GM12875 (cell line): ENCODE measurements at regions not wholly inside any gene's neighbourhood (a gene's known extent, or its start where the extent isn't known, plus 50 kb on each side); places are given as distances from the start of the nearest gene placed in this dataset.
"Not testable (repeated sequence)": the region's sequence is repeated elsewhere in the genome, so short reads cannot be mapped to it uniquely, and the experiment has no call there.

ENCODE experiments used
- H3K4me3 ChIP-seq: one replicate; pipeline ENCODE4 v1.5.1; 2011; ENCODE audit warnings: low read depth, low read length, control low read depth
- TF ChIP-seq, protein P1 (sequence below): IDR thresholded peaks from 2 replicates; pipeline ENCODE4 v1.5.1; 2011; ENCODE audit warnings: low read depth, mild to moderate bottlenecking, control low read depth, inconsistent platforms, low read length, moderate library complexity, borderline replicate concordance; ENCODE audit not compliant: insufficient read depth

DNA sequence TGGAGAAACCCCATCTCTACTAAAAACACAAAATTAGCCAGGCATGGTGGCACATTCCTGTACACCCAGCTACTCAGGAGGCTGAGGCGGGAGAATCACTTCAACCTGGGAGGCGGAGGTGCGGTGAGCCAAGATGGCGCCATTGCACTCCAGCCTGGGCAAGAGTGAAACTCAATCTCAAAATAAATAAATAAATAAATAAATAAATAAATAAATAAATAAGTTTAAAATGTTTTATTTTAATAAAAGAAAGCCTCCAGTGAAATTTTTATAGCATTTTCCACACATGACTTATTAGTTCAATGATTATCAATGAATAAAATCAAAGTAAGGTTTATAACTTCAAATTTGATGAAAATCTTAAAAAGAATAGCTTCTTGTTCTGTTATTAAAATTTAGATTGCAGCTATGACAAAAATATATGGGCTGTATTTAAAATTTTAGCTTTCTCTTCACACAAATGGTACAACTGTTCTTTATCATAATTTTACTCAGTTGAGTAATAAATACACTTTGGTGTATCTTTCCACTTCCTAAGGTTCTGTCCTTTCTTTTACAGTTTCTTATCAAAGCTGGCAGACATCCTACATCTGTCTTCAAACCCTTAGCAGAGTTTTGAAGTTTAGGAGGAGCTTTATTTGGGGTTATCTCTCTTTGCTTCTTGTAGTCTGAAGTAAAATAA lies 78.4 kb upstream of the ZSWIM2 start:
- TF ChIP-seq, protein P1, sequence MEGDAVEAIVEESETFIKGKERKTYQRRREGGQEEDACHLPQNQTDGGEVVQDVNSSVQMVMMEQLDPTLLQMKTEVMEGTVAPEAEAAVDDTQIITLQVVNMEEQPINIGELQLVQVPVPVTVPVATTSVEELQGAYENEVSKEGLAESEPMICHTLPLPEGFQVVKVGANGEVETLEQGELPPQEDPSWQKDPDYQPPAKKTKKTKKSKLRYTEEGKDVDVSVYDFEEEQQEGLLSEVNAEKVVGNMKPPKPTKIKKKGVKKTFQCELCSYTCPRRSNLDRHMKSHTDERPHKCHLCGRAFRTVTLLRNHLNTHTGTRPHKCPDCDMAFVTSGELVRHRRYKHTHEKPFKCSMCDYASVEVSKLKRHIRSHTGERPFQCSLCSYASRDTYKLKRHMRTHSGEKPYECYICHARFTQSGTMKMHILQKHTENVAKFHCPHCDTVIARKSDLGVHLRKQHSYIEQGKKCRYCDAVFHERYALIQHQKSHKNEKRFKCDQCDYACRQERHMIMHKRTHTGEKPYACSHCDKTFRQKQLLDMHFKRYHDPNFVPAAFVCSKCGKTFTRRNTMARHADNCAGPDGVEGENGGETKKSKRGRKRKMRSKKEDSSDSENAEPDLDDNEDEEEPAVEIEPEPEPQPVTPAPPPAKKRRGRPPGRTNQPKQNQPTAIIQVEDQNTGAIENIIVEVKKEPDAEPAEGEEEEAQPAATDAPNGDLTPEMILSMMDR, result no peak
- H3K4me3 ChIP-seq, result no peak overlapping the region

DNA sequence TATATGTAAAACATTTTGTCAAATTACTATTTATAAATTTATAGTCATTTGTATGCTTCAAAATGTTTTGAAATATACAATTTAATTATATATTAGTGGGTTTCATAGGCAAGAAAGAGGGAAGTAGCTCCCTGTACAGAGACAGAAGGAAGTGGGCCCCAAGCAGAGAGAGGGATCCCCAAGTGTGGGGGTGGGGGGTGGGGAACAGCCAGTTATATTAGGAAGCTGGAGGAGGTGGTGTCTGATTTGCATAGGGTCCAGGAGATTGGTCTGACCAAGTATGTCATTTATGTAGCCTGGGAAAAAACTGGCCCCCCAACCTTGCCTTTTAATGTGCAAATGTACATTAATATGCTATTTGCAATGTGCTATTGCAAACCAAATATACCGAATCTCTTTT lies 76.5 kb upstream of the ZSWIM2 start:
- no peak overlapping the region for H3K4me3 ChIP-seq
- TF ChIP-seq, protein P1, result no peak

DNA sequence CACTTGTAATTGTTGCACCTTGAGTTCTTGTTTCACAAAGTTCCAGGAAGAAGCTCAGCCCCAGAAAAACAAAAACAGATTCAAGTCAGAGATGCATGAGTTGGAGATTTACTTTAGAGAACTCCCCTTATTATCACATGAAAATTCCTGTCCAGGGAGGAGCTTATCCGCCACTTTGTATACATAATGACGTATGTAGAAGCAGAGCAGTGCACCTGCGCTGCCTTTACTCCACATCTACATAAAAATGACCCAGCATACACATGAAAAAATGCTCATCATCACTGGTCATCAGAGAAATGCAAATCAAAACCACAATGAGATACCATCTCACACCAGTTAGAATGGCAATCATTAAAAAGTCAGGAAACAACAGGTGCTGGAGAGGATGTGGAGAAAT lies 73.3 kb upstream of the ZSWIM2 start:
- not testable (repeated sequence) for H3K4me3 ChIP-seq

DNA sequence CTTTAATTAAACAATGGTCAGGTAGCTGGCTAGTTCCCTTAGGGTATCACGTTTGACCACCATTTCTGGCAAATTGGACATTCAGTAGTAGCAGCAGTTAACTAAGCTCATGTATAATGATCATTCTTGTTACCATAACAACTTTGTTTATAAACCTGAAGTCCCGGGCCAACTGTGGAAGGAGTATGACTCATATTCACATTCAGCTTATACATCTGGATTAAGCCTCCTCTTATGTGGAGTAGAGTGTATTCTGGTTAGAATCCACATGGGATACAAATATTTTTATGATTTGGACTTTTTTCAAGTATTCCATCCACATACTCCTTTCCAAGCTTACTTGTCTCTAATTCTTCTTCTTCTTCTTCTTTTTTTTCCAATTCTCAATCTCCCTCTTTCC lies 70.3 kb upstream of the ZSWIM2 start:
- no peak overlapping the region for H3K4me3 ChIP-seq

DNA sequence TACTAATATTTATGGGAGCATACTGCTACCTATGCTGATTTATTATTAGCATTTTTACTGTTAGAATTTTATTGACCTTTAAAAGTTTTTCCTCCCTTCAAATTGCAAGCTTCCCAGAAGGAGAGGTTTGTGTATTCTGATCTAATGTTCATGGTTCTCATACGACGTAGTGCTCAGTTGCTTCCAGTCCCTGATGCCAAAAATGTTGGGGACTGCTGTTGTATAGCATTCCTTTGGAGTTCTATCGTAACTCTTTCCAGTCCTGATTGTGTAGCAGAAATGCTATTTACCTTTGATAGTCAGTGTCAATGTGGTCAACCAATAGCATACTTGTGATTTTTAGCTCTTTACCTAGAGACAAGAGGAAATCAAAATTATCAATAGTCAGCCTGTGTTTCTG lies 69.5 kb upstream of the ZSWIM2 start:
- TF ChIP-seq, protein P1, result no peak
- H3K4me3 ChIP-seq, result no peak overlapping the region

More for the DNA sequence above, 70.3 kb upstream of the ZSWIM2 start:
- TF ChIP-seq, protein P1, result no peak

DNA sequence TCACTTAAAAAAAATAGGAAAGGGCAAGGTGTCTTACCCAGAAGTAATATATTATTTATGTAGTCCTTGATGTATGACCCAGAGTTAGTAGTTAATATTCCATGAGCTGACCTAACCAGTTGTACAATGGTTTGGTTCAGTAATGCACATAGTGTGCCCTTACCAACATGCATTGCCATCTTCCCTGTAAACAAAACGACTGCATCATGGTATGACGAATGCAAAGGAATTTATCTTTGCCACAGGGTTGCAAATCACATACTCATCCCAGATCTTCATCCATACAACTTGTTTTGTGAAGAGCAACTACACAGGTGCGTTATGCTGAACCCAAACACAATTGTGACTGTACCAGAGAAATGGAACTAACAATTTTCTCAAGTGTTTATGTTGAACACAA lies 68.9 kb upstream of the ZSWIM2 start:
- TF ChIP-seq, protein P1, result no peak
- no peak overlapping the region for H3K4me3 ChIP-seq

DNA sequence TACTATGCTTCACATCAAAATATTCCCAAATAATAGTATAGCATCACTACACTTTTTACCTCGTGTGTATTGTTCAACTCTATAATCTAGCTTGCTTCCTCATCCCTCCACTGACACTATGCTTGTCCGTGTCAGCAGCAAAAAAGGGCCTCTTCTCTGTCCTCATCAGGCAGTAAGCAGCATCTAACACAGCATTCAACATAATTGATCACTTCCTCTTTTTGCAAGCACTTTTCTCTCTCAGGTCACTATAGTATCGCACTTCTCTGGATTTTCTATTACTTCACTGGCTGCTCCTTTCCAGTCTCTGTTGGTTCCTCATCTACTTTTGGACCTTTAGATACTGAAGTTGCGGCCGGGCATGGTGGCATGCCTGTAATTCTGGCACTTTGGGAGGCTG lies 64.9 kb upstream of the ZSWIM2 start:
- TF ChIP-seq, protein P1, result no peak
- no peak overlapping the region for H3K4me3 ChIP-seq

DNA sequence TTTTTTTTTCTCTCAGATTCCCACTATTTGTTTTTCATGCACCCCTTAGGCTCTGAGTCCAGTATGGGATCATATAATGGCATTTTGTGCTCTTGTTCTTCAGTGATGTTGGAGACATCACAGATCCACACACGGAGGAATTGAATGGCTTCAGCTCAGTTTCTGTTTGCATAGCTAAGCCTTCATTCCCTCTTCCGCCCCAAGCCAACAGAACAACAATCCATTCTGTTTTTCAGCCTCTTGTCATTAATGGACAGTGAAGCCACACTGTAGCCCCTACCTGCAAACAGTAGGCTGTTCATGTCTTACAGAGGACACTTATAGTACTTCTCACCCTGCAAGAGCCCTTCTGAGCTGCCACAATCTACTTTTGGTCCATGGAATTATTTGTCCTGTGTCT lies 64.0 kb upstream of the ZSWIM2 start:
- TF ChIP-seq, protein P1, result no peak
- no peak overlapping the region for H3K4me3 ChIP-seq
